Left lung (tissue), 4 donors: ENCODE measurements at regions not wholly inside any gene's neighbourhood (a gene's known extent, or its start where the extent isn't known, plus 50 kb on each side); places are given as distances from the start of the nearest gene placed in this dataset.

ENCODE experiments used
- ATAC-seq: fragments of 200-7000 bp; cut with Tn5 transposase; one replicate; pipeline ENCODE4 v1.9.1; 2020; ENCODE audit warnings: moderate library complexity
- DNase-seq, 4 donors: peaks; one replicate each; pipeline ENCODE4 v3.0.0-alpha.2; 2013 to 2020
- H3K27ac ChIP-seq, 2 donors: fragments of 200-600 bp; sonication (generic) in 1 of 2; one replicate each; pipeline versions ENCODE4 v1.5.0 to v1.8.0; 2020 to 2021
- H3K27me3 ChIP-seq, 2 donors: fragments of 200-600 bp; sonication (generic) in 1 of 2; one replicate each; pipeline versions ENCODE4 v1.5.0 to v1.8.0; 2020 to 2021
- H3K36me3 ChIP-seq, 2 donors: fragments of 200-600 bp; sonication (generic) in 1 of 2; one replicate each; pipeline versions ENCODE4 v1.5.0 to v1.8.0; 2020 to 2021
- H3K4me1 ChIP-seq, 2 donors: fragments of 200-600 bp; one replicate each; pipeline ENCODE4 v1.8.0; 2021
- H3K4me3 ChIP-seq, 2 donors: fragments of 200-600 bp; sonication (generic) in 1 of 2; one replicate each; pipeline versions ENCODE4 v1.5.0 to v1.8.0; 2020 to 2021; ENCODE audit warnings: mild to moderate bottlenecking in 1 of 2
- H3K9me3 ChIP-seq, 2 donors: fragments of 200-600 bp; sonication (generic) in 1 of 2; one replicate each; pipeline versions ENCODE4 v1.5.0 to v1.8.0; 2020 to 2021
- intact Hi-C, 2 donors: fragments of 100-400 bp; cut with DNase I; formaldehyde crosslinking; loops; one replicate each; pipeline versions ENCODE4 v1.11.2 to v1.14.2; 2022
- TF ChIP-seq, protein P1 (sequence below), 2 donors: fragments of 200-600 bp; sonication (generic) in 1 of 2; IDR thresholded peaks; one replicate each; pipeline versions ENCODE4 v1.5.0 to v1.8.0; 2021; ENCODE audit warnings: antibody characterized with exemption in 2 of 2
- donor health status: DM: no; HTN: yes; CAD: no.
- donor health status: DM: no; HTN: no; CAD: no.

DNA sequence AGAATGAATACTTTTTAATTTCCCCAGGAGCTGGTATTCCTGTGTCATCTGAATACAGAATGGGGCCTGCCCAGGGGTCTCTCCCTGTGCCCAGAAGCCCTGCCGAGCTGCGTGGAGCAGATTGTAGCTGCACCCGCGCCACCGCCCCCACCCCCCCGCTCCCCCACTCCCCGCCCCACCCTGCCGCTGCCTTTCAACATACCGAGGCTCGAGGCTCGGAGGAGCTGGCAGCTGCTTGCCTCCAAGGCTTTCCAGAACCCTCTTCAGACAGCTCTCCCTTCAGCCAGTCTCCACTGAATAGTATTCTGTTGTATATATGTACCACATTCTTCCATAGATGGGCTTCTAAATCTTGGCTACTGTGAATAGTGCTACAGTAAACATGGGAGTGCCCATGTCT lies 150.7 kb downstream of the TSN start:
- H3K4me1 ChIP-seq, result no peaks in the 10 kb centered on the region
- H3K36me3 ChIP-seq, result no peaks in the 10 kb centered on the region
- DNase-seq (no peak), ATAC-seq (no peak)
- TF ChIP-seq, protein P1, sequence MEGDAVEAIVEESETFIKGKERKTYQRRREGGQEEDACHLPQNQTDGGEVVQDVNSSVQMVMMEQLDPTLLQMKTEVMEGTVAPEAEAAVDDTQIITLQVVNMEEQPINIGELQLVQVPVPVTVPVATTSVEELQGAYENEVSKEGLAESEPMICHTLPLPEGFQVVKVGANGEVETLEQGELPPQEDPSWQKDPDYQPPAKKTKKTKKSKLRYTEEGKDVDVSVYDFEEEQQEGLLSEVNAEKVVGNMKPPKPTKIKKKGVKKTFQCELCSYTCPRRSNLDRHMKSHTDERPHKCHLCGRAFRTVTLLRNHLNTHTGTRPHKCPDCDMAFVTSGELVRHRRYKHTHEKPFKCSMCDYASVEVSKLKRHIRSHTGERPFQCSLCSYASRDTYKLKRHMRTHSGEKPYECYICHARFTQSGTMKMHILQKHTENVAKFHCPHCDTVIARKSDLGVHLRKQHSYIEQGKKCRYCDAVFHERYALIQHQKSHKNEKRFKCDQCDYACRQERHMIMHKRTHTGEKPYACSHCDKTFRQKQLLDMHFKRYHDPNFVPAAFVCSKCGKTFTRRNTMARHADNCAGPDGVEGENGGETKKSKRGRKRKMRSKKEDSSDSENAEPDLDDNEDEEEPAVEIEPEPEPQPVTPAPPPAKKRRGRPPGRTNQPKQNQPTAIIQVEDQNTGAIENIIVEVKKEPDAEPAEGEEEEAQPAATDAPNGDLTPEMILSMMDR (IDR thresholded peaks at IDR 0.05), result no peak
- no peaks in the 10 kb centered on the region for H3K9me3 ChIP-seq
- intact Hi-C loops, result no loop called here
- no peak overlapping the region for H3K27ac ChIP-seq
- peaks cover 0 to 18% of the 10 kb centered on the region in 2 donors for H3K27me3 ChIP-seq
- H3K4me3 ChIP-seq, result no peak overlapping the region

DNA sequence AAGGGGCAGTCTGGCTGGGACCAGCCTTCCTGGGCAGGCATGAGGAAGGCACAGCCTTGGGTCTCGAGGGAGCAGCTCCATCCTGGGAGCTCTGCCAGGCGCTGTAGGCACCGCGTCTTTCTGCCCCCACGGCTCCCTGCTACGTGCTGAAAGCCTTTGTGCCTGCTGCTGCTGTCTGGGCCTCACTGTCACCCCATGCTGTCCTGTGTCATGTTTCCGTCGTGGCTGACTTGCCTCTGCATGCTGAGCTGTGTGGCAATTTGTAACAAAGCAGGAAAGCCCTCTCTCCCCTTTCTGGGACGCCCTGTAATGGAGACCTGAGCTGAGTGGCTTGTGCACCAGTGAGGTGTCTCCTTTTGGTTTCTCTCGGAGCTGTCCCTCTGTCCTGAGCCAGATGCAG lies 152.5 kb downstream of the TSN start:
- no peak for DNase-seq
- TF ChIP-seq, protein P1 (IDR thresholded peaks at IDR 0.05), result no peak
- peaks cover 0 to 9% of the 10 kb centered on the region in 2 donors for H3K27me3 ChIP-seq

DNA sequence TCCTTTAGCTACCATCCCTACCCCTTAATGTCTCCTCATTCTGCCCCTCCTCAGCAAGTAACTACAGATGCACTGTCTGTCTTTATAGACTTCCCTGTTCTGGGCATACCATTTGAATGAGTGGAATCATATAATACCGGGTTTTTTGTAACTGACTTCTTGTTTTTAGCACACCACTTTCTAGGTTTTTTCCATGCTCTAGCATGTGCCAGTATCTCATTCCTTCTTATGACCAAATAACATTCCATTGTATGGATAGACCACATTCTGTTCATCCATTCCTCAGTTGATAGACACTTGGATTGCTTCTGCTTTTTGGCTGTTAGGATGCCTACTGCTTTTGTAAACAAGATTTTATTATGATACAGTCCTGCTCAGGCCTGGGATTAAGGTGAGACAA lies 154.7 kb downstream of the TSN start:
- no peak for ATAC-seq
- TF ChIP-seq, protein P1 (IDR thresholded peaks at IDR 0.05), result no peak
- Histone ChIP-seq H3K4me3 (no peak overlapping the region), H3K36me3 (no peaks in the 10 kb centered on the region), H3K9me3 (no peaks in the 10 kb centered on the region), H3K4me1 (no peaks in the 10 kb centered on the region), H3K27me3 (peaks cover 0 to 7% of the 10 kb centered on the region in 2 donors), H3K27ac (no peak overlapping the region)
- intact Hi-C loops, result no loop called here
- DNase-seq, result no peak

More for the DNA sequence above, 152.5 kb downstream of the TSN start:
- Histone ChIP-seq H3K4me1 (no peaks in the 10 kb centered on the region), H3K27ac (no peak overlapping the region), H3K9me3 (no peaks in the 10 kb centered on the region), H3K36me3 (no peaks in the 10 kb centered on the region), H3K4me3 (no peak overlapping the region)
- intact Hi-C loops, result no loop called here
- no peak for ATAC-seq

DNA sequence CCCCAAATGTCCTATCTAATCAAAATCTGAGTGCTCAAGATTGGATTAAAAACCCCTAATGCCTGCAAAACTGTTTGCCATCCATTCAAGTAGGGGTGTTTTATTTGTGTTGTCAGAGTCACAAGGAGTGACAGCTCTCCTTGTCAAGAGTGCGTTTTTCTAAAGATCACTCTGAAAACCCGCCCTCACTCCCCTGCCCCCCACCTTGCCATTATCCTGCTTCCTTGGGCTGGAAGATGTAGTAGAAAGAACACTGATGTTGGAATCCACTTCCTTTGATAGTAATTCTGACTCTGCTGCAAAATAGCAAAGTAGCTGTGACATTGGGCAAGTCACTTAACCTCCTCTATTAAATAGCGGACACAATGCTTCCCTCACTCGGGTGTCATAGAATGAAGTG lies 155.6 kb downstream of the TSN start:
- H3K4me1 ChIP-seq, result no peaks in the 10 kb centered on the region
- H3K9me3 ChIP-seq, result no peaks in the 10 kb centered on the region
- no peak overlapping the region for H3K4me3 ChIP-seq
- TF ChIP-seq, protein P1 (IDR thresholded peaks at IDR 0.05), result no peak
- intact Hi-C loops, result no loop called here
- DNase-seq, result no peak
- no peak for ATAC-seq
- no peak overlapping the region for H3K27ac ChIP-seq
- H3K27me3 ChIP-seq, result peaks cover 0 to 7% of the 10 kb centered on the region in 2 donors
- H3K36me3 ChIP-seq, result no peaks in the 10 kb centered on the region

DNA sequence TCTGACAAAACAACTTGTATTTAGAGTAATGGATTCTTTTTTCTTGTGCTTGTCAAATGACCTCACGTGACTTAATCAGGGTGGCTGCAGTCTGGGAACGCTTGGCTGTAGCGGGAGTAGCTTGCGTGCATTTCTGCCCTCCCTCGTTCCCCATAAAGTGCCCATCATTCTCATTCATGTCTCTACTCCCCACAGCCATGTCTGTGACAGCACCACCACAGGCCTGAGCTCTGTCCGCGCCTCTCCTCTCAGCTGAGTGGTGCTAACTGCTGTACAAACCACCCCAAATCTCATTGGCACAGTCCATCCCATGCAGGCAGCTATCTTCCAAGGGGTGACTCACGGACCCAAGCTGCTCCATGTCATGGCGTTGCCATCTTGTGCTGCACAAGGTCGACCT lies 161.7 kb downstream of the TSN start:
- Histone ChIP-seq H3K27ac (no peak overlapping the region), H3K27me3 (no peaks in the 10 kb centered on the region), H3K9me3 (no peaks in the 10 kb centered on the region), H3K4me1 (no peaks in the 10 kb centered on the region), H3K4me3 (no peak overlapping the region), H3K36me3 (no peaks in the 10 kb centered on the region)
- intact Hi-C loops, result no loop called here
- TF ChIP-seq, protein P1 (IDR thresholded peaks at IDR 0.05), result no peak
- ATAC-seq (no peak), DNase-seq (no peak)
